ENCODE measurements at regions not wholly inside any gene's neighbourhood (a gene's known extent, or its start where the extent isn't known, plus 50 kb on each side); places are given as distances from the start of the nearest gene placed in this dataset.
"Not testable (repeated sequence)": the region's sequence is repeated elsewhere in the genome, so short reads cannot be mapped to it uniquely, and the experiment has no call there.

GRCh38 chr1:184890539-184890973 is 83.8 kb downstream of the NIBAN1 start:
- intact Hi-C loops (cut with DNase I), result no loop called here
- no peak for DNase-seq (ENCODE audit: low spot score)

GRCh38 chr1:184889902-184890301 is 84.4 kb downstream of the NIBAN1 start:
- intact Hi-C loops (cut with DNase I), result no loop called here
- DNase-seq (ENCODE audit: low spot score), result no peak

- intact Hi-C loops (cut with DNase I), result no loop called here
- DNase-seq (ENCODE audit: low spot score), result no peak
These were observed 85.1 kb downstream of the NIBAN1 start for GRCh38 chr1:184889166-184889565.

- intact Hi-C loops (cut with DNase I), result no loop called here
- no peak for DNase-seq (ENCODE audit: low spot score)
These were observed 85.8 kb downstream of the NIBAN1 start for GRCh38 chr1:184888505-184888904.

GRCh38 chr1:184882957-184883815 is 91.1 kb downstream of the NIBAN1 start:
- intact Hi-C loops (cut with DNase I), result no loop called here
- no peak for DNase-seq (ENCODE audit: low spot score)

GRCh38 chr1:184881941-184882913 is 92.1 kb downstream of the NIBAN1 start:
- intact Hi-C loops (cut with DNase I), result no loop called here
- no peak for DNase-seq (ENCODE audit: low spot score)

- no peak for DNase-seq (ENCODE audit: low spot score)
- intact Hi-C loops (cut with DNase I), result no loop called here
These were observed 94.3 kb downstream of the NIBAN1 start for GRCh38 chr1:184879876-184880557.

GRCh38 chr1:184878602-184879001 is 95.7 kb downstream of the NIBAN1 start:
- no peak for DNase-seq (ENCODE audit: low spot score)
- intact Hi-C loops (cut with DNase I), result no loop called here

- no peak for DNase-seq (ENCODE audit: low spot score)
- intact Hi-C loops (cut with DNase I), result no loop called here
These were observed 96.3 kb downstream of the NIBAN1 start for GRCh38 chr1:184878002-184878401.

GRCh38 chr1:184876015-184876414 is 98.3 kb downstream of the NIBAN1 start:
- DNase-seq (ENCODE audit: low spot score), result not testable (repeated sequence)

GRCh38 chr1:184875218-184875617 is 99.1 kb downstream of the NIBAN1 start:
- no peak for DNase-seq (ENCODE audit: low spot score)
- intact Hi-C loops (cut with DNase I), result no loop called here

More at GRCh38 chr1:184876015-184876414, 98.3 kb downstream of the NIBAN1 start:
- intact Hi-C loops (cut with DNase I), result not testable (repeated sequence)

GRCh38 chr1:184870319-184870718 is 104.0 kb downstream of the NIBAN1 start:
- intact Hi-C loops (cut with DNase I), result no loop called here
- DNase-seq (ENCODE audit: low spot score), result no peak

- intact Hi-C loops (cut with DNase I), result no loop called here
- no peak for DNase-seq (ENCODE audit: low spot score)
These were observed 106.2 kb downstream of the NIBAN1 start for GRCh38 chr1:184867866-184868689.

- no peak for DNase-seq (ENCODE audit: low spot score)
These were observed 107.1 kb downstream of the NIBAN1 start for GRCh38 chr1:184866991-184867788.

GRCh38 chr1:184866586-184866985 is 107.7 kb downstream of the NIBAN1 start:
- no peak for DNase-seq (ENCODE audit: low spot score)
- intact Hi-C loops (cut with DNase I), result no loop called here

More at GRCh38 chr1:184866991-184867788, 107.1 kb downstream of the NIBAN1 start:
- intact Hi-C loops (cut with DNase I), result no loop called here

GRCh38 chr1:184865831-184866230 is 108.5 kb downstream of the NIBAN1 start:
- intact Hi-C loops (cut with DNase I), result no loop called here
- DNase-seq (ENCODE audit: low spot score), result no peak

- intact Hi-C loops (cut with DNase I), result no loop called here
- DNase-seq (ENCODE audit: low spot score), result no peak
These were observed 107.2 kb upstream of the EDEM3 start for GRCh38 chr1:184861755-184862336.
